ENCODE measurements at regions not wholly inside any gene's neighbourhood (a gene's known extent, or its start where the extent isn't known, plus 50 kb on each side); places are given as distances from the start of the nearest gene placed in this dataset.
A peak's percentile ranks its signal among the peaks of the same experiment; 100 is the strongest.

DNA sequence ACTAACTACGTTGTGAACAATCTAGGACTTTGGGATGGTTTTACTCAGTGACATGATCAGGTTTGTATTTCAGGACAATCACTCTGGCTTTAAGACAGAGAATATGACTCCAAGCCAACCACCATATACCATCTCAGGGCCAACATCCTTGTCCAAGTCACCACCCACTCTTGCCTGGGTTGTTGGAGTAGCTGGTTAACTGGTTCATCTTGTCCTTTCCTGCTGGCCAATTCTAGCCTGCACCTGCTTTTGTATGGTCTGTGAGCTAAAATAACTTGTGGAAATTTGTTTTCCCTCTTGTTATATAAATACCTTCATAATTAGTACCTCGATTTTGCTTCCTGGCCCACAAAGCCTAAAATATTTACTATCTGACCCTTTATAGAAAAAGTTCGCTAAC lies 306.8 kb upstream of the STT3B start:
- Histone ChIP-seq H3K4me3 (ENCODE audit: low read depth, low read length, poor library complexity, severe bottlenecking) (no peak overlapping the region), H2AFZ (ENCODE audit: low read length) (no peak overlapping the region), H3K4me1 (ENCODE audit: insufficient read depth, low read length, severe bottlenecking) (peaks cover 20% of the 10 kb centered on the region), H3K27ac (ENCODE audit: low read depth, low read length, poor library complexity, severe bottlenecking) (no peak overlapping the region), H3K27me3 (ENCODE audit: insufficient read depth, low read length) (no peaks in the 10 kb centered on the region), H3K9me2 (ENCODE audit: low read depth, low read length) (no peaks in the 10 kb centered on the region), H3K4me2 (ENCODE audit: low read length) (no peak overlapping the region), H3F3A (ENCODE audit: insufficient read depth, low read length) (no peaks in the 10 kb centered on the region), H3K36me3 (ENCODE audit: insufficient read depth, low read length) (no peaks in the 10 kb centered on the region), H3K9me3 (ENCODE audit: low read length) (no peaks in the 10 kb centered on the region), H4K20me1 (ENCODE audit: insufficient read depth, low read length) (no peaks in the 10 kb centered on the region), H3K79me2 (ENCODE audit: insufficient read depth, low read length) (no peaks in the 10 kb centered on the region), H3K9ac (ENCODE audit: low read length) (no peak overlapping the region)
- TF ChIP-seq, protein P1, sequence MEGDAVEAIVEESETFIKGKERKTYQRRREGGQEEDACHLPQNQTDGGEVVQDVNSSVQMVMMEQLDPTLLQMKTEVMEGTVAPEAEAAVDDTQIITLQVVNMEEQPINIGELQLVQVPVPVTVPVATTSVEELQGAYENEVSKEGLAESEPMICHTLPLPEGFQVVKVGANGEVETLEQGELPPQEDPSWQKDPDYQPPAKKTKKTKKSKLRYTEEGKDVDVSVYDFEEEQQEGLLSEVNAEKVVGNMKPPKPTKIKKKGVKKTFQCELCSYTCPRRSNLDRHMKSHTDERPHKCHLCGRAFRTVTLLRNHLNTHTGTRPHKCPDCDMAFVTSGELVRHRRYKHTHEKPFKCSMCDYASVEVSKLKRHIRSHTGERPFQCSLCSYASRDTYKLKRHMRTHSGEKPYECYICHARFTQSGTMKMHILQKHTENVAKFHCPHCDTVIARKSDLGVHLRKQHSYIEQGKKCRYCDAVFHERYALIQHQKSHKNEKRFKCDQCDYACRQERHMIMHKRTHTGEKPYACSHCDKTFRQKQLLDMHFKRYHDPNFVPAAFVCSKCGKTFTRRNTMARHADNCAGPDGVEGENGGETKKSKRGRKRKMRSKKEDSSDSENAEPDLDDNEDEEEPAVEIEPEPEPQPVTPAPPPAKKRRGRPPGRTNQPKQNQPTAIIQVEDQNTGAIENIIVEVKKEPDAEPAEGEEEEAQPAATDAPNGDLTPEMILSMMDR (IDR thresholded peaks at IDR 0.05; ENCODE audit: low read length) = no peak
- no peak for TF ChIP-seq EZH2 (IDR thresholded peaks at IDR 0.05; ENCODE audit: borderline replicate concordance, low read length)

DNA sequence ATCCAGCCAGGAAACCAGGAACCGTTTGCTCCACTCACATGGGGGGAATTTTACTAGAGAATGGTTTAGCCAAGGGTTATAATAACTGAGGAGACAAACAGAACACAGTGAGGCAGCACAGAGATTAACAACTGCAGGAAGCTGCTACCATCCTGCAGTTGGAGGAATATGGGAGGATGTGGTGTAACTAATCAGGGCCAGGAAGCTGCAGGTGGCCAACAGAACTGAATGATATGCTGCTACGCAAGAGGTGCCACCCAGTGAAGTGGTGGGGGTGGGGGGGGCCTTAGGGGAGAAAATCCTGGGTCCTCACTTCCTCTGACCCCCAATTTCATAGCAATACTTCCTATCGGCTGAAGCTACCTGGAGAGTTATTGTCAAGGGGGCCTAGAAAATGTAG lies 306.4 kb upstream of the STT3B start:
- Histone ChIP-seq H4K20me1 (ENCODE audit: insufficient read depth, low read length) (no peaks in the 10 kb centered on the region), H3K79me2 (ENCODE audit: insufficient read depth, low read length) (no peaks in the 10 kb centered on the region), H2AFZ (ENCODE audit: low read length) (no peak overlapping the region), H3K4me1 (ENCODE audit: insufficient read depth, low read length, severe bottlenecking) (peaks cover 20% of the 10 kb centered on the region), H3K4me3 (ENCODE audit: low read depth, low read length, poor library complexity, severe bottlenecking) (no peak overlapping the region), H3F3A (ENCODE audit: insufficient read depth, low read length) (no peaks in the 10 kb centered on the region), H3K27ac (ENCODE audit: low read depth, low read length, poor library complexity, severe bottlenecking) (no peak overlapping the region), H3K4me2 (ENCODE audit: low read length) (no peak overlapping the region), H3K36me3 (ENCODE audit: insufficient read depth, low read length) (no peaks in the 10 kb centered on the region), H3K9ac (ENCODE audit: low read length) (no peak overlapping the region), H3K27me3 (ENCODE audit: insufficient read depth, low read length) (no peaks in the 10 kb centered on the region), H3K9me2 (ENCODE audit: low read depth, low read length) (no peaks in the 10 kb centered on the region), H3K9me3 (ENCODE audit: low read length) (no peaks in the 10 kb centered on the region)
- TF ChIP-seq, protein P1 (IDR thresholded peaks at IDR 0.05; ENCODE audit: low read length) = no peak
- no peak for TF ChIP-seq EZH2 (IDR thresholded peaks at IDR 0.05; ENCODE audit: borderline replicate concordance, low read length)

DNA sequence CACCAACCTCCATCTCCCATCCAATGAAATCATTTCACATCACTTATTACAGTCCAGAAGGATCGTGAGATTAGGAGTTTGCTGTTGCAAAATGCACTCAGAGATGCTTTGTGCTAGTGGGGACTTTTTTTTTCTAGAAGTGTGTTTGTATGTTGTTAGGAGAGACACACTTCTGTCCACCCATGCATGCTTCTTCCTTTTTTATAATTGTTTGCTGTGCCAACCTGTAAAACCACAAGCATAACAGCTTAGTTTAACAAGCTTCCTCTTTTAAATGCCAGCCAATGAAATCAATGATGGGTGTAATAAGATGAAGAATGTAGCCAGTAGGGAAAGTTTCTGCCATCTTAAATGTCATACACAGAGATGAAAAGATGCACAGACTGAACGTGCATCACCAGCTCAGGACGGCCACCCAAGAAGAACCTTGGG lies 305.6 kb upstream of the STT3B start:
- no peaks in the 10 kb centered on the region for H3F3A ChIP-seq (ENCODE audit: insufficient read depth, low read length)
- H3K27me3 ChIP-seq (ENCODE audit: insufficient read depth, low read length) = no peaks in the 10 kb centered on the region
- no peaks in the 10 kb centered on the region for H3K9me2 ChIP-seq (ENCODE audit: low read depth, low read length)
- H3K79me2 ChIP-seq (ENCODE audit: insufficient read depth, low read length) = no peaks in the 10 kb centered on the region
- no peak overlapping the region for H2AFZ ChIP-seq (ENCODE audit: low read length)
- H3K9me3 ChIP-seq (ENCODE audit: low read length) = no peaks in the 10 kb centered on the region
- H3K4me2 ChIP-seq (ENCODE audit: low read length) = no peak overlapping the region
- no peak for TF ChIP-seq EZH2 (IDR thresholded peaks at IDR 0.05; ENCODE audit: borderline replicate concordance, low read length)
- no peak overlapping the region for H3K4me3 ChIP-seq (ENCODE audit: low read depth, low read length, poor library complexity, severe bottlenecking)
- no peak overlapping the region for H3K9ac ChIP-seq (ENCODE audit: low read length)
- peak overlapping the region; percentile 35 for H3K27ac ChIP-seq (ENCODE audit: low read depth, low read length, poor library complexity, severe bottlenecking)
- peaks cover 20% of the 10 kb centered on the region for H3K4me1 ChIP-seq (ENCODE audit: insufficient read depth, low read length, severe bottlenecking)
- no peaks in the 10 kb centered on the region for H3K36me3 ChIP-seq (ENCODE audit: insufficient read depth, low read length)
- no peaks in the 10 kb centered on the region for H4K20me1 ChIP-seq (ENCODE audit: insufficient read depth, low read length)

DNA sequence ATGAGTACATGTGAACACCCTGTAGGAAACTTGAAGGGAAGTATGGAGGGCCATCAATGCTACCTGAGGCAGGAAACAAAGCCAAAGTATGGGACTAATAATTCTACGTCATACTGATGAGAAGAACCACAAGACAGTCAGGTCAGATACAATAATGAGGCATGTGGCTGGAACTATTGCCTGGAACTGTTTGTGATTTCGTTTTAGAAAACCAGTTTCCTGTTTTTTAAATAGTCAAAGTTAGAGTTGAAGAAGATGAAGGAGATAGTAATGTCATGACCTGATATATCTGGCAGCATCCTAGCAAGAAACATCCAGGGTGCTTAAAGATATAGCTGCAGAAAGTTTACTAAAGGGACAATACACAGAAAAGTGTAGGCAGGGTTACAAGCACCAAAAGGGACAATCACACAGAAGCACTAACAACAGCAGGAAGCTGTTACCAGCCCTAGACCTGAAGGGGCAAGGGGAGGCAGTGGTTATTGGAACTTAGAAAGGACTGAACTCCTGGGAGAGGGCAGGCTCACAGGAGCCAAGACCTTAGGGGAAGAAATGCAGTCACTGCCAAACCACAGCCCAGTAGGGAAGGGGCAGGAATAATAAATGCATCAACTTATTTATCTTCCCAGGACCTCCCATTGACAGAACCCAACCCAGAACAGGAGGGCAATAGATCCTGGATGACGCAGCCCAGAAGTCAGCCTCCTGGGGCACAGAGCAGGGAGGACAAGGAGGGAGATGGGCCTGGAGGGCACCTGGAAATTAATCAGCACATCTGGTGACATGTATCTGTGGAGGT lies 302.1 kb upstream of the STT3B start:
- Histone ChIP-seq H3K27ac (ENCODE audit: low read depth, low read length, poor library complexity, severe bottlenecking) (no peak overlapping the region), H3K4me2 (ENCODE audit: low read length) (no peak overlapping the region), H3K4me3 (ENCODE audit: low read depth, low read length, poor library complexity, severe bottlenecking) (no peak overlapping the region), H4K20me1 (ENCODE audit: insufficient read depth, low read length) (no peaks in the 10 kb centered on the region), H3K9me2 (ENCODE audit: low read depth, low read length) (no peaks in the 10 kb centered on the region), H3K79me2 (ENCODE audit: insufficient read depth, low read length) (no peaks in the 10 kb centered on the region), H3K9ac (ENCODE audit: low read length) (no peak overlapping the region), H2AFZ (ENCODE audit: low read length) (no peak overlapping the region), H3K36me3 (ENCODE audit: insufficient read depth, low read length) (no peaks in the 10 kb centered on the region), H3K4me1 (ENCODE audit: insufficient read depth, low read length, severe bottlenecking) (peaks cover 20% of the 10 kb centered on the region), H3K27me3 (ENCODE audit: insufficient read depth, low read length) (no peaks in the 10 kb centered on the region), H3K9me3 (ENCODE audit: low read length) (no peaks in the 10 kb centered on the region), H3F3A (ENCODE audit: insufficient read depth, low read length) (no peaks in the 10 kb centered on the region)
- no peak for TF ChIP-seq EZH2 (IDR thresholded peaks at IDR 0.05; ENCODE audit: borderline replicate concordance, low read length)
- TF ChIP-seq, protein P1 (IDR thresholded peaks at IDR 0.05; ENCODE audit: low read length) = no peak
